ENCODE measurements at regions not wholly inside any gene's neighbourhood (a gene's known extent, or its start where the extent isn't known, plus 50 kb on each side); places are given as distances from the start of the nearest gene placed in this dataset.

DNA sequence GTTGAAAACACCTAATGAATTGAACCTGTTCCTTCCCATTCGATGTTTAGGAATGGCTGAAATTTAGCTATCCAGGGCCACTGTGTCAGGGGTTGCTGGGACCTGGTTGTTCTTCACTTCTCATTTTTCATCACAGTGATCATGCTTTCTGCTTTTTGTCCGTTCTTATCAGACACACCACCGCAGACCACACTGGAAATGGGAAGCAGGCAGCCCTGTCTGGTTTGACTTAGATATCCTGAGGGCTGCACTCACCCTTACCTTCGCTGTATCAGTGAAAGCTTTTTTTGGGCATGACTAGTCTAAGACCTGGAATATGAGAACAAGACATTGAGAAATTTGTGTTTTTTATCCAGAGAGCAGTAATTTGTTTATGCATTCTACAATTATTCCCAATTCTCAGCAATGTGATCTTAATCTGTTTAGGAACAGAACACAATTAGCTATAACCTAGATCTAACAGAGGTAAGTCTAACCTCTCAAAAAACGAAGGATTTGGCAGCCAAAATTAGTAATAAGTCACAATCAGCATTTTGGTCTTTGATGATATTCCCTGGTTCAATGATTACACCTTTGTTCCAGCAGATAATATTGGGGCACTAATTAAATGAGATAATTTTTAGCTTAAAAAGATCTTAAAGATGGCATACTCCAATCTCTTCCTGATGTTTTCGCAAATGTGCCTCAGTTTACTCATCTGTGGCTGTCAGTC lies 126.0 kb upstream of the GOT2 start (continued):
- TF ChIP-seq, protein P1, sequence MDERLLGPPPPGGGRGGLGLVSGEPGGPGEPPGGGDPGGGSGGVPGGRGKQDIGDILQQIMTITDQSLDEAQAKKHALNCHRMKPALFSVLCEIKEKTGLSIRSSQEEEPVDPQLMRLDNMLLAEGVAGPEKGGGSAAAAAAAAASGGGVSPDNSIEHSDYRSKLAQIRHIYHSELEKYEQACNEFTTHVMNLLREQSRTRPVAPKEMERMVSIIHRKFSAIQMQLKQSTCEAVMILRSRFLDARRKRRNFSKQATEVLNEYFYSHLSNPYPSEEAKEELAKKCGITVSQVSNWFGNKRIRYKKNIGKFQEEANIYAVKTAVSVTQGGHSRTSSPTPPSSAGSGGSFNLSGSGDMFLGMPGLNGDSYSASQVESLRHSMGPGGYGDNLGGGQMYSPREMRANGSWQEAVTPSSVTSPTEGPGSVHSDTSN (CRISPR knock-in tag; IDR thresholded peaks at IDR 0.05; ENCODE audit: low read depth) = no peak
- TF ChIP-seq, protein P1 (tag; conservative IDR thresholded peaks at IDR 0.05; ENCODE audit: low read depth) = peak; percentile 66
- TF ChIP-seq CHD2 (IDR thresholded peaks at IDR 0.05; ENCODE audit: low read depth, low read length) = 0 out of 2 replicates have a peak, but pooled peaks have one; percentile 15
- no peak for TF ChIP-seq KDM5B (IDR thresholded peaks at IDR 0.05; ENCODE audit: insufficient replicate concordance, low read depth, low read length)
- peak; percentile 88 for TF ChIP-seq CTBP1 (IDR thresholded peaks at IDR 0.05; ENCODE audit: borderline replicate concordance)
- TF ChIP-seq SMARCA4 (IDR thresholded peaks at IDR 0.05) = peak; percentile 97
- no peak for TF ChIP-seq ZC3H8 (IDR thresholded peaks at IDR 0.05)
- TF ChIP-seq DIDO1 (tag; IDR thresholded peaks at IDR 0.05; ENCODE audit: low read depth) = no peak
- TF ChIP-seq, protein P2, sequence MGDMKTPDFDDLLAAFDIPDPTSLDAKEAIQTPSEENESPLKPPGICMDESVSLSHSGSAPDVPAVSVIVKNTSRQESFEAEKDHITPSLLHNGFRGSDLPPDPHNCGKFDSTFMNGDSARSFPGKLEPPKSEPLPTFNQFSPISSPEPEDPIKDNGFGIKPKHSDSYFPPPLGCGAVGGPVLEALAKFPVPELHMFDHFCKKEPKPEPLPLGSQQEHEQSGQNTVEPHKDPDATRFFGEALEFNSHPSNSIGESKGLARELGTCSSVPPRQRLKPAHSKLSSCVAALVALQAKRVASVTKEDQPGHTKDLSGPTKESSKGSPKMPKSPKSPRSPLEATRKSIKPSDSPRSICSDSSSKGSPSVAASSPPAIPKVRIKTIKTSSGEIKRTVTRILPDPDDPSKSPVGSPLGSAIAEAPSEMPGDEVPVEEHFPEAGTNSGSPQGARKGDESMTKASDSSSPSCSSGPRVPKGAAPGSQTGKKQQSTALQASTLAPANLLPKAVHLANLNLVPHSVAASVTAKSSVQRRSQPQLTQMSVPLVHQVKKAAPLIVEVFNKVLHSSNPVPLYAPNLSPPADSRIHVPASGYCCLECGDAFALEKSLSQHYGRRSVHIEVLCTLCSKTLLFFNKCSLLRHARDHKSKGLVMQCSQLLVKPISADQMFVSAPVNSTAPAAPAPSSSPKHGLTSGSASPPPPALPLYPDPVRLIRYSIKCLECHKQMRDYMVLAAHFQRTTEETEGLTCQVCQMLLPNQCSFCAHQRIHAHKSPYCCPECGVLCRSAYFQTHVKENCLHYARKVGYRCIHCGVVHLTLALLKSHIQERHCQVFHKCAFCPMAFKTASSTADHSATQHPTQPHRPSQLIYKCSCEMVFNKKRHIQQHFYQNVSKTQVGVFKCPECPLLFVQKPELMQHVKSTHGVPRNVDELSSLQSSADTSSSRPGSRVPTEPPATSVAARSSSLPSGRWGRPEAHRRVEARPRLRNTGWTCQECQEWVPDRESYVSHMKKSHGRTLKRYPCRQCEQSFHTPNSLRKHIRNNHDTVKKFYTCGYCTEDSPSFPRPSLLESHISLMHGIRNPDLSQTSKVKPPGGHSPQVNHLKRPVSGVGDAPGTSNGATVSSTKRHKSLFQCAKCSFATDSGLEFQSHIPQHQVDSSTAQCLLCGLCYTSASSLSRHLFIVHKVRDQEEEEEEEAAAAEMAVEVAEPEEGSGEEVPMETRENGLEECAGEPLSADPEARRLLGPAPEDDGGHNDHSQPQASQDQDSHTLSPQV (IDR thresholded peaks at IDR 0.05) = 0 out of 2 replicates have a peak, but pooled peaks have one; percentile 18
- TF ChIP-seq, protein P3, sequence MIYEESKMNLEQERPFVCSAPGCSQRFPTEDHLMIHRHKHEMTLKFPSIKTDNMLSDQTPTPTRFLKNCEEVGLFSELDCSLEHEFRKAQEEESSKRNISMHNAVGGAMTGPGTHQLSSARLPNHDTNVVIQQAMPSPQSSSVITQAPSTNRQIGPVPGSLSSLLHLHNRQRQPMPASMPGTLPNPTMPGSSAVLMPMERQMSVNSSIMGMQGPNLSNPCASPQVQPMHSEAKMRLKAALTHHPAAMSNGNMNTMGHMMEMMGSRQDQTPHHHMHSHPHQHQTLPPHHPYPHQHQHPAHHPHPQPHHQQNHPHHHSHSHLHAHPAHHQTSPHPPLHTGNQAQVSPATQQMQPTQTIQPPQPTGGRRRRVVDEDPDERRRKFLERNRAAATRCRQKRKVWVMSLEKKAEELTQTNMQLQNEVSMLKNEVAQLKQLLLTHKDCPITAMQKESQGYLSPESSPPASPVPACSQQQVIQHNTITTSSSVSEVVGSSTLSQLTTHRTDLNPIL (CRISPR knock-in tag; IDR thresholded peaks at IDR 0.05) = no peak
- no peak for TF ChIP-seq CBX2 (IDR thresholded peaks at IDR 0.05; ENCODE audit: insufficient read depth, low read length, poor library complexity, severe bottlenecking)
- peak; percentile 97 for TF ChIP-seq CBFA2T3 (IDR thresholded peaks at IDR 0.05)
- no peak for TF ChIP-seq IRF2 (CRISPR knock-in tag; IDR thresholded peaks at IDR 0.05)
- peak; percentile 96 for TF ChIP-seq DPF2 (IDR thresholded peaks at IDR 0.05)
- TF ChIP-seq, protein P4, sequence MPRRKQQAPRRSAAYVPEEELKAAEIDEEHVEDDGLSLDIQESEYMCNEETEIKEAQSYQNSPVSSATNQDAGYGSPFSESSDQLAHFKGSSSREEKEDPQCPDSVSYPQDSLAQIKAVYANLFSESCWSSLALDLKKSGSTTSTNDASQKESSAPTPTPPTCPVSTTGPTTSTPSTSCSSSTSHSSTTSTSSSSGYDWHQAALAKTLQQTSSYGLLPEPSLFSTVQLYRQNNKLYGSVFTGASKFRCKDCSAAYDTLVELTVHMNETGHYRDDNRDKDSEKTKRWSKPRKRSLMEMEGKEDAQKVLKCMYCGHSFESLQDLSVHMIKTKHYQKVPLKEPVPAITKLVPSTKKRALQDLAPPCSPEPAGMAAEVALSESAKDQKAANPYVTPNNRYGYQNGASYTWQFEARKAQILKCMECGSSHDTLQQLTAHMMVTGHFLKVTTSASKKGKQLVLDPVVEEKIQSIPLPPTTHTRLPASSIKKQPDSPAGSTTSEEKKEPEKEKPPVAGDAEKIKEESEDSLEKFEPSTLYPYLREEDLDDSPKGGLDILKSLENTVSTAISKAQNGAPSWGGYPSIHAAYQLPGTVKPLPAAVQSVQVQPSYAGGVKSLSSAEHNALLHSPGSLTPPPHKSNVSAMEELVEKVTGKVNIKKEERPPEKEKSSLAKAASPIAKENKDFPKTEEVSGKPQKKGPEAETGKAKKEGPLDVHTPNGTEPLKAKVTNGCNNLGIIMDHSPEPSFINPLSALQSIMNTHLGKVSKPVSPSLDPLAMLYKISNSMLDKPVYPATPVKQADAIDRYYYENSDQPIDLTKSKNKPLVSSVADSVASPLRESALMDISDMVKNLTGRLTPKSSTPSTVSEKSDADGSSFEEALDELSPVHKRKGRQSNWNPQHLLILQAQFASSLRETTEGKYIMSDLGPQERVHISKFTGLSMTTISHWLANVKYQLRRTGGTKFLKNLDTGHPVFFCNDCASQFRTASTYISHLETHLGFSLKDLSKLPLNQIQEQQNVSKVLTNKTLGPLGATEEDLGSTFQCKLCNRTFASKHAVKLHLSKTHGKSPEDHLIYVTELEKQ (CRISPR knock-in tag; IDR thresholded peaks at IDR 0.05) = no peak
- peak; percentile 84 for TF ChIP-seq NFIC (IDR thresholded peaks at IDR 0.05)
- peak; percentile 60; the same call in 1 of the 2 replicates for TF ChIP-seq ZKSCAN1 (IDR thresholded peaks at IDR 0.05; ENCODE audit: low read depth, low read length)
